ENCODE measurements at regions not wholly inside any gene's neighbourhood (a gene's known extent, or its start where the extent isn't known, plus 50 kb on each side); places are given as distances from the start of the nearest gene placed in this dataset.

- DNase-seq (ENCODE audit: low spot score) = no peak
These were observed 2045.3 kb upstream of the PIK3C3 start for GRCh38 chr18:39909706-39910105.

- DNase-seq (ENCODE audit: low spot score) = no peak
These were observed 2068.9 kb upstream of the PIK3C3 start for GRCh38 chr18:39886136-39886535.

- no peak for DNase-seq (ENCODE audit: low spot score)
These were observed 2082.4 kb upstream of the PIK3C3 start for GRCh38 chr18:39872651-39873050.

DNA sequence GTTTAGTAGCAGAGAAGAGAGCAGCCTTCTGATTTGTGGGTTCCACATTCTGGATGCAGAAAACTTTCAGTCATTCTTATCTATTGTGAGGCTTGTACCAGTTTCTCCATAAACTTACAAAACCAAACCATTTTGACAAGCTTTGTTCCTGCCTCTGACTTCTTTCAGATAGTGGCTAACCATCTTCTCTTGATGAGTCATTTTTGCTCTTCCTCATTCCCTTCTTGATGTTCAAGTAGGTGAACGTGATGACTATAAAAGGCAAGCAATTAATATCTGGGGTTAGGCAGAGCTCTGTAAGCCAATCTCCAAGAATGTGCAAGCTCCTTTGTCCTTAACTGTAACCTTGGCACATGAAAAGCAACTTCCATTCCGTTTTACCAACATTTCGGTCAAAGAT is 2083.1 kb upstream of the PIK3C3 start:
- no peak for DNase-seq (ENCODE audit: low spot score)

- no peak for DNase-seq (ENCODE audit: low spot score)
These were observed 2084.4 kb upstream of the PIK3C3 start for GRCh38 chr18:39870591-39870990.

DNA sequence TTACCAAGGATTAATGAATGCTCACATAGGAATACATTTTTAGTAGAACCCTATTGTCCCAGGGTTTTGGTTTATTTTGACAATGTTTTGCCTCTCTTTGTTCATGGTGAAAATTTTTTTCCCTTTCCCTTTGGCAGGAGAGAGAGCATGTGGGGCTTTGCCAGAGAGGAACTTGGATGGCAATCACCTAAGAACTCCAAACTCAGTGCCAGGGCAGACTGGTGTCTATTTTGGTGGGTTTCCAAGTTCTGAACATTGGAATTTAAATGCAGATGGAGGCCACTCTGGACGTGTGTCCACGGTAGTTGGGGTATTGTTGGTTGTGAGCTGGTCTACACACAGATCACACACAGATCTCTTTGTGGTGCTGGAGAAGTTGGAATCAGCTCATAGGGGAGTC is 2091.1 kb upstream of the PIK3C3 start:
- no peak for DNase-seq (ENCODE audit: low spot score)

GRCh38 chr18:39862341-39862740 is 2092.7 kb upstream of the PIK3C3 start:
- no peak for DNase-seq (ENCODE audit: low spot score)

DNA sequence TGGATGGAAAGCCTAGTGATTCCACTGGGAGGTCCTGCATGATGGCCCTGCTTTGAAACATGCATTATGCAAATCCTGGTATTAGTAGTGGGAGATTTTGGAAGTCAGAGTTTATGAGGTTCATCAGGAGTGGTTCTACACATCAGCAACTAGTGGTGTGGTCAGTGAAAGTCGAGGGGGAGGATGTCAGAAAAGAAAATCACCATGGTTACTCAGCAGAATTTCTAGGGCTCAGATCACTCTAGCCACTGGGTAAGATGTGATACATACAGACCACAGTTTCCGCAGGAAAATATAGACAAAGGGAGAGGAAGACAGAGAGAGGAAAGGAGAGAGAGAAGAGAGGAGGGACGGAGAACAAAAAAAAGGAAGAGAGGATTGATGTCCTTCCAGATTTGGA is 2100.7 kb upstream of the PIK3C3 start:
- no peak for DNase-seq (ENCODE audit: low spot score)

- peak; percentile 18 for DNase-seq (ENCODE audit: low spot score)
These were observed 2108.8 kb upstream of the PIK3C3 start for GRCh38 chr18:39846265-39846664.

GRCh38 chr18:39845631-39846030 is 2109.4 kb upstream of the PIK3C3 start:
- no peak for DNase-seq (ENCODE audit: low spot score)

GRCh38 chr18:39845106-39845505 is 2109.9 kb upstream of the PIK3C3 start:
- DNase-seq (ENCODE audit: low spot score) = no peak

DNA sequence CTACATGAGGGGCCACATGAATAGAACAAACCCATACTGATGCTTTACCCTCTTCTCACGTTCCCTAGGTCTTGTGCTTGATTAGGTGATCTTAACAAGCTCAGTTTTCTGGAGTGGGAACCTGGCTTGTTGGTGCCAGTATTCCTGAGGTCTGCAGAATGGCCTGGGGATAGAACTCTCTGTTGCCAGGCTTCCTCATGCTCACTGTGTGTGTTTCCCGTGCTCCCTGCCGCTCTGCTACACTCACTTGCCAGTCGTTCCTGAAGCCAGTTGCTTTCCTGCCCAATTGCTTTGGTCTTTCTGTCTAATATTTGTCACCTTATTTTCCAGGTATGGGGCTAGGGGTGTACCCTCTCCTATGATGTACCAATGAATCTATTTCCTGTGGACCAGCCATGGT is 2111.5 kb upstream of the PIK3C3 start:
- no peak for DNase-seq (ENCODE audit: low spot score)

GRCh38 chr18:39842366-39842914 is 2112.6 kb upstream of the PIK3C3 start:
- no peak for DNase-seq (ENCODE audit: low spot score)

GRCh38 chr18:39841482-39842365 is 2113.3 kb upstream of the PIK3C3 start:
- DNase-seq (ENCODE audit: low spot score) = peak; percentile 58

GRCh38 chr18:39840856-39841481 is 2114.1 kb upstream of the PIK3C3 start:
- DNase-seq (ENCODE audit: low spot score) = no peak

- no peak for DNase-seq (ENCODE audit: low spot score)
These were observed 2114.6 kb upstream of the PIK3C3 start for GRCh38 chr18:39840406-39840805.

GRCh38 chr18:39839782-39840181 is 2115.3 kb upstream of the PIK3C3 start:
- DNase-seq (ENCODE audit: low spot score) = no peak

DNA sequence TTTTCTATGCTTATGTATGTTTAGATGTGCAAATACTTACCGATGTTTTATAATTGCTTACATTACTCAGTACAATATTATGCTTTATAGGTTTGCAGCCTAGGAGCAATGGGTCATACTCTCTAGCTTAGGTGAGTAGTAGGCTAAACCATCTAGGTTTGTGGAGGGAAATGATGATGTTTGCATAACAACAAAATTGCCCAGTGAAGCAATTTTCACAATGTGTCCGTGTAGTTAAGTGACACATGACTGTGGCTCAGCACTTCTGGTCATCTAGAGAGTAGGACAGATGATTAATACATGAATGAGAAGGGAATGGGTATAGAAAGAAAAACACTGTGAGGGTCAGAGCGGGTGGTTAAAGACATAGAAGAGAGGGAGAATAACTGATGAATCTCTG is 2116.2 kb upstream of the PIK3C3 start:
- DNase-seq (ENCODE audit: low spot score) = no peak

GRCh38 chr18:39835303-39836030 is 2119.6 kb upstream of the PIK3C3 start:
- no peak for DNase-seq (ENCODE audit: low spot score)

- no peak for DNase-seq (ENCODE audit: low spot score)
These were observed 2120.4 kb upstream of the PIK3C3 start for GRCh38 chr18:39834636-39835035.

DNA sequence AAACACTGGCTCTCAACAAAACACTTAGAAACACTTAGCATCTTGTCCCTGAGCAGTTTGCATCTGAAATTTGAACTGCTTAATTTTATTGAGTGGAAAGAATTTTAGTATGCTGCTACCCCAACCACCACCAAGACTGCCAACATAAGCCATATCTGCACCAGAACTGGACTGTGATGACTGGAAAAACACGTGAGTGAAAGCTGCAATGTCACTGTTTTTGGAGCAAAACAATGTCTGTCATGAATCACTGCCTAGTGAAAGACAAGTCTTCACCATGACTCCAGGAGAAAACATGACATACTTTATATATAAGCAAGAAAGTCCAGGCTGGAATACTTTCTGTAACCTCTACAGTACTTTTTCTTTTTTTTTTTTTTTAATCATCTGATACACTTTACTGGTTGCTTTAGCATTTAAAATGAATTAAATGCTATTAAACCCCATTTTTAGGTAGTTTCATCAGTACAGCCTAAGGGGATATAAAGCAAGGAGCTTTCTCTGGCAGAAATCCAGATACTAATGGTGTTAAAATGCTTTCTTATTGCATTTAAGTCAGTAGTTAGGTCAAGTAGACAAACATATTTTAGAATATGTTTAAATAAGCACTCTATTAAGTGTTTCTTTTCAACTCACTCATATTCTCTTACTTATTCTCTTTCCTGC is 2129.4 kb upstream of the PIK3C3 start:
- no peak for DNase-seq (ENCODE audit: low spot score)

DNA sequence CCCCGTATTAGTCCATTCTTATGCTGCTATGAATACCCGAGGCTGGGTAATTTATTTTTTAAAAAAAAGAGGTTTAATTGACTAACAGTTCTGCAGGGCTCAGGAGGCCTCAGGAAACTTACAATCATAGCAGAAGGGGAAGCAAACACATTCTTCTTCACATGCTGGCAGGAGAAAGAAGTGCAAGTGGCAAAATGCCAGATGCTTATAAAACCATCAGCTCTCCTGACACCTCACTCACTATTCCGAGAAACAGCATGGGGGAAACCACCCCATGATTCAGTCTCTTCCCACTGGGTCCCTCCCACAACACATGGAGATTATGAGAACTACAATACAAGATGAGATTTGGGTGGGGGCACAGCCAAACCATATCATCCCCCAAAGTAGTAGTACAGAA is 2148.5 kb upstream of the PIK3C3 start:
- DNase-seq (ENCODE audit: low spot score) = no peak
